ENCODE measurements at regions not wholly inside any gene's neighbourhood (a gene's known extent, or its start where the extent isn't known, plus 50 kb on each side); places are given as distances from the start of the nearest gene placed in this dataset.

- TF ChIP-seq CTCF (conservative IDR thresholded peaks at IDR 0.05; ENCODE audit: low read depth, low read length) (no peak), EZH2 (IDR thresholded peaks at IDR 0.05; ENCODE audit: low read length, unreplicated experiment) (no peak)
Measured at GRCh38 chr13:107901230-107901629, 314.1 kb downstream of the LIG4 start.

All from PC-3 (cell line).